ENCODE measurements at regions not wholly inside any gene's neighbourhood (a gene's known extent, or its start where the extent isn't known, plus 50 kb on each side); places are given as distances from the start of the nearest gene placed in this dataset.

- intact Hi-C loops (cut with DNase I): no loop called here
- Histone ChIP-seq H3K36me3 (no peaks in the 10 kb centered on the region), H3K27me3 (no peaks in the 10 kb centered on the region), H3K9me3 (no peaks in the 10 kb centered on the region), H3K4me3 (no peak overlapping the region), H3K27ac (no peak overlapping the region), H3K4me1 (peaks cover 9% of the 10 kb centered on the region)
- DNase-seq (ENCODE audit: extremely low spot score in 2 of 2): no peak
- TF ChIP-seq CTCF (IDR thresholded peaks at IDR 0.05) (no peak), POLR2AphosphoS5 (IDR thresholded peaks at IDR 0.05; ENCODE audit: insufficient read depth in 1 of 2, low read depth in 1 of 2) (no peak), POLR2A (IDR thresholded peaks at IDR 0.05) (no peak)
These were observed 293.1 kb upstream of the NRP1 start for GRCh38 chr10:33627611-33628010.

GRCh38 chr10:33626798-33627466, 292.5 kb upstream of the NRP1 start:
- no peak for DNase-seq (ENCODE audit: extremely low spot score in 2 of 2)
- intact Hi-C loops (cut with DNase I): no loop called here
- no peaks in the 10 kb centered on the region for H3K9me3 ChIP-seq
- peaks cover 5% of the 10 kb centered on the region for H3K4me1 ChIP-seq
- no peak for TF ChIP-seq POLR2A (IDR thresholded peaks at IDR 0.05)
- no peak for TF ChIP-seq POLR2AphosphoS5 (IDR thresholded peaks at IDR 0.05; ENCODE audit: insufficient read depth in 1 of 2, low read depth in 1 of 2)
- no peak for TF ChIP-seq CTCF (IDR thresholded peaks at IDR 0.05)
- H3K27me3 ChIP-seq: no peaks in the 10 kb centered on the region
- no peak overlapping the region for H3K27ac ChIP-seq
- no peaks in the 10 kb centered on the region for H3K36me3 ChIP-seq
- no peak overlapping the region for H3K4me3 ChIP-seq

GRCh38 chr10:33623669-33624068, 289.2 kb upstream of the NRP1 start:
- no peaks in the 10 kb centered on the region for H3K9me3 ChIP-seq
- no peaks in the 10 kb centered on the region for H3K27me3 ChIP-seq
- no peaks in the 10 kb centered on the region for H3K36me3 ChIP-seq
- intact Hi-C loops (cut with DNase I): no loop called here
- DNase-seq (ENCODE audit: extremely low spot score in 2 of 2): no peak
- H3K4me1 ChIP-seq: no peaks in the 10 kb centered on the region
- H3K4me3 ChIP-seq: no peak overlapping the region
- TF ChIP-seq CTCF (IDR thresholded peaks at IDR 0.05) (no peak), POLR2A (IDR thresholded peaks at IDR 0.05) (no peak), POLR2AphosphoS5 (IDR thresholded peaks at IDR 0.05; ENCODE audit: insufficient read depth in 1 of 2, low read depth in 1 of 2) (no peak)
- H3K27ac ChIP-seq: no peak overlapping the region

- no peaks in the 10 kb centered on the region for H3K36me3 ChIP-seq
- intact Hi-C loops (cut with DNase I): no loop called here
- no peaks in the 10 kb centered on the region for H3K4me1 ChIP-seq
- DNase-seq (ENCODE audit: extremely low spot score in 2 of 2): no peak
- no peak overlapping the region for H3K27ac ChIP-seq
- no peaks in the 10 kb centered on the region for H3K9me3 ChIP-seq
- no peak overlapping the region for H3K4me3 ChIP-seq
- no peak for TF ChIP-seq CTCF (IDR thresholded peaks at IDR 0.05)
- no peak for TF ChIP-seq POLR2AphosphoS5 (IDR thresholded peaks at IDR 0.05; ENCODE audit: insufficient read depth in 1 of 2, low read depth in 1 of 2)
- TF ChIP-seq POLR2A (IDR thresholded peaks at IDR 0.05): no peak
- H3K27me3 ChIP-seq: no peaks in the 10 kb centered on the region
These were observed 286.6 kb upstream of the NRP1 start for GRCh38 chr10:33621101-33621500.

- Histone ChIP-seq H3K27me3 (no peaks in the 10 kb centered on the region), H3K4me1 (no peaks in the 10 kb centered on the region), H3K9me3 (no peaks in the 10 kb centered on the region), H3K27ac (no peak overlapping the region), H3K36me3 (no peaks in the 10 kb centered on the region), H3K4me3 (no peak overlapping the region)
- DNase-seq (ENCODE audit: extremely low spot score in 2 of 2): no peak
- TF ChIP-seq CTCF (IDR thresholded peaks at IDR 0.05) (no peak), POLR2AphosphoS5 (IDR thresholded peaks at IDR 0.05; ENCODE audit: insufficient read depth in 1 of 2, low read depth in 1 of 2) (no peak), POLR2A (IDR thresholded peaks at IDR 0.05) (no peak)
- intact Hi-C loops (cut with DNase I): no loop called here
These were observed 283.7 kb upstream of the NRP1 start for GRCh38 chr10:33618196-33618595.
